ENCODE measurements at regions not wholly inside any gene's neighbourhood (a gene's known extent, or its start where the extent isn't known, plus 50 kb on each side); places are given as distances from the start of the nearest gene placed in this dataset.

DNA sequence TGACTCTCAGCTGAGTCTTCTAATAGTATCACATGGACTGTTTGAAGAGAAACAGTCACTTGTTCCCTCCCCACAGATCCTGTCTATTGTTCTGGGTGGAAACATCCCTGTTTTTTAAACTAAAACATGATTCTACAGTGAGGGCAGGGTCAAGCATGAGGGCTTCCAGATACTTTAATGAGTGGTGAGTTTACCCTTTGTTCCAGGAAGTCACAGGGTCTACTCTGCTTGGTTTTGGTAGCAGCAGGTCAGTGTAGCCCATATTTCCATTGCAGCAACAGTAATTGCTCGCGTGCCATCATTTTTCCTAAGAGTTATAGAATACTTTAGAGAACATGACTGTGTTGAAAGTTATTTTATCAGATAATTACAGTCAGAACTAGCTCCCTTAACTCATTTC, 87.4 kb downstream of the ZNF732 start:
- Histone ChIP-seq H3K9me2 (ENCODE audit: insufficient read depth) (no peaks in the 10 kb centered on the region), H3K27me3 (ENCODE audit: insufficient read depth, low read depth) (no peaks in the 10 kb centered on the region), H3K79me2 (ENCODE audit: low read depth) (no peaks in the 10 kb centered on the region), H3K4me3 (no peak overlapping the region), H3F3A (ENCODE audit: insufficient read depth, low read depth) (no peaks in the 10 kb centered on the region), H3K36me3 (ENCODE audit: low read depth) (no peaks in the 10 kb centered on the region), H3K4me1 (replicated peaks; ENCODE audit: insufficient read depth) (no peaks in the 10 kb centered on the region), H3K27ac (no peak overlapping the region), H2AFZ (no peak overlapping the region), H4K20me1 (ENCODE audit: insufficient read depth) (no peaks in the 10 kb centered on the region), H3K9me3 (ENCODE audit: insufficient read depth, low read depth) (no peaks in the 10 kb centered on the region), H3K4me2 (no peak overlapping the region)
- no TSS peak for BruUV-seq (replicated peaks)
- DNase-seq: no peak
- TF ChIP-seq CTCF (conservative IDR thresholded peaks at IDR 0.05) (no peak), EZH2 (IDR thresholded peaks at IDR 0.05; ENCODE audit: low read depth) (no peak)
- ChIA-PET POLR2A (ENCODE audit: unreplicated experiment) (interaction anchor here (0.6 kb wide), 1 partner anchor 21 kb away, joined by 6 read pairs; no protein-coding TSS in a partner anchor), CTCF (no interaction called here)
- intact Hi-C loops (cut with micrococcal nuclease; ENCODE audit: unreplicated experiment): no loop called here

- no peaks in the 10 kb centered on the region for H3K9me3 ChIP-seq (ENCODE audit: insufficient read depth, low read depth)
These were observed 89.7 kb downstream of the ZNF718 start for GRCh38 chr4:213971-214370.

More at GRCh38 chr4:213971-214370, 89.7 kb downstream of the ZNF718 start:
- H3K4me1 ChIP-seq (replicated peaks; ENCODE audit: insufficient read depth): no peaks in the 10 kb centered on the region
- no peak overlapping the region for H3K4me3 ChIP-seq
- CTCF ChIA-PET: no interaction called here
- H3K36me3 ChIP-seq (ENCODE audit: low read depth): no peaks in the 10 kb centered on the region
- H2AFZ ChIP-seq: no peak overlapping the region
- TF ChIP-seq CTCF (conservative IDR thresholded peaks at IDR 0.05) (no peak), EZH2 (IDR thresholded peaks at IDR 0.05; ENCODE audit: low read depth) (no peak)
- H3K27ac ChIP-seq: no peak overlapping the region
- no peaks in the 10 kb centered on the region for H3K9me2 ChIP-seq (ENCODE audit: insufficient read depth)
- POLR2A ChIA-PET (ENCODE audit: unreplicated experiment): no interaction called here
- no peaks in the 10 kb centered on the region for H3F3A ChIP-seq (ENCODE audit: insufficient read depth, low read depth)
- H3K79me2 ChIP-seq (ENCODE audit: low read depth): no peaks in the 10 kb centered on the region
- no peak for DNase-seq
- H4K20me1 ChIP-seq (ENCODE audit: insufficient read depth): no peaks in the 10 kb centered on the region
- H3K27me3 ChIP-seq (ENCODE audit: insufficient read depth, low read depth): no peaks in the 10 kb centered on the region
- intact Hi-C loops (cut with micrococcal nuclease; ENCODE audit: unreplicated experiment): no loop called here
- no peak overlapping the region for H3K4me2 ChIP-seq
- no TSS peak for BruUV-seq (replicated peaks)

Measured in PC-9 (cell line).